ENCODE measurements at regions not wholly inside any gene's neighbourhood (a gene's known extent, or its start where the extent isn't known, plus 50 kb on each side); places are given as distances from the start of the nearest gene placed in this dataset.

DNA sequence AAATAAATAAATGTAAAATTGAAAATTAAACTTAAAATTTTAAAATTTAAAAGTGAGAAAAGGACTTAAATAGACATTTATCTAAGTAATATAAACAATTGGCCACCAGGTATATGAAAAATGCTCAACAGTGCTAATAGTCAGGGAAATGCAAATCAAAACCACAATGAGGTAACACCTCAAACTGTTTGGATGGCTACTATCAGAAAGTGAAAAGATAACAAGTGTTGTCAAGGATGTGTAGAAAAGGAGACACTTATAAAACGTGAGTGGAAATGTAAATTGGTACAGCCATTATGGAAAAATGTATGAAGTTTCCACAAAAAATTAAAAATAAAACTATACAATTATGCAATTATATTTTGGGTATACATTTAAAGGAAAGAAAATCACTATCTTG is 752.2 kb downstream of the EFNB2 start:
- TF ChIP-seq, protein P1, sequence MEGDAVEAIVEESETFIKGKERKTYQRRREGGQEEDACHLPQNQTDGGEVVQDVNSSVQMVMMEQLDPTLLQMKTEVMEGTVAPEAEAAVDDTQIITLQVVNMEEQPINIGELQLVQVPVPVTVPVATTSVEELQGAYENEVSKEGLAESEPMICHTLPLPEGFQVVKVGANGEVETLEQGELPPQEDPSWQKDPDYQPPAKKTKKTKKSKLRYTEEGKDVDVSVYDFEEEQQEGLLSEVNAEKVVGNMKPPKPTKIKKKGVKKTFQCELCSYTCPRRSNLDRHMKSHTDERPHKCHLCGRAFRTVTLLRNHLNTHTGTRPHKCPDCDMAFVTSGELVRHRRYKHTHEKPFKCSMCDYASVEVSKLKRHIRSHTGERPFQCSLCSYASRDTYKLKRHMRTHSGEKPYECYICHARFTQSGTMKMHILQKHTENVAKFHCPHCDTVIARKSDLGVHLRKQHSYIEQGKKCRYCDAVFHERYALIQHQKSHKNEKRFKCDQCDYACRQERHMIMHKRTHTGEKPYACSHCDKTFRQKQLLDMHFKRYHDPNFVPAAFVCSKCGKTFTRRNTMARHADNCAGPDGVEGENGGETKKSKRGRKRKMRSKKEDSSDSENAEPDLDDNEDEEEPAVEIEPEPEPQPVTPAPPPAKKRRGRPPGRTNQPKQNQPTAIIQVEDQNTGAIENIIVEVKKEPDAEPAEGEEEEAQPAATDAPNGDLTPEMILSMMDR (IDR thresholded peaks at IDR 0.05): no peak
- TF ChIP-seq POLR2AphosphoS5 (IDR thresholded peaks at IDR 0.05) (no peak), POLR2A (IDR thresholded peaks at IDR 0.05) (no peak)

All from breast epithelium (tissue), 3 donors.